Neural cell (in vitro differentiated cells): ENCODE measurements at regions not wholly inside any gene's neighbourhood (a gene's known extent, or its start where the extent isn't known, plus 50 kb on each side); places are given as distances from the start of the nearest gene placed in this dataset.

ENCODE experiments used
- H2AFZ ChIP-seq: fragments of 200-600, 300-800 bp; sonication (generic), shearing (Covaris generic); 2 replicates; pipeline ENCODE4 v1.6.0; 2014; ENCODE audit warnings: low read depth, mild to moderate bottlenecking, antibody characterized with exemption, low read length, moderate library complexity
- H3F3A ChIP-seq: fragments of 200-600 bp; shearing (Covaris generic); 2 replicates; pipeline ENCODE4 v1.6.1; 2016; ENCODE audit warnings: mild to moderate bottlenecking, moderate library complexity, mixed read lengths, antibody characterized with exemption, low read length; ENCODE audit not compliant: insufficient read depth, poor library complexity, severe bottlenecking
- H3K27ac ChIP-seq: fragments of 200-600, 300-800 bp; sonication (generic), shearing (Covaris generic); 2 replicates; pipeline ENCODE4 v1.5.1; 2014; ENCODE audit warnings: mild to moderate bottlenecking, low read length, moderate library complexity
- H3K27me3 ChIP-seq: fragments of 300-800, 200-600 bp; sonication (generic), shearing (Covaris generic); 2 replicates; pipeline ENCODE4 v1.6.0; 2014; ENCODE audit warnings: mild to moderate bottlenecking, low read depth, low read length, moderate library complexity; ENCODE audit not compliant: insufficient read depth
- H3K36me3 ChIP-seq: fragments of 300-800, 200-600 bp; sonication (generic), shearing (Covaris generic); 2 replicates; pipeline ENCODE4 v1.5.1; 2014; ENCODE audit warnings: mild to moderate bottlenecking, antibody characterized with exemption, low read length, moderate library complexity; ENCODE audit not compliant: insufficient read depth
- H3K4me2 ChIP-seq: fragments of 300-800, 200-600 bp; sonication (generic), shearing (Covaris generic); 2 replicates; pipeline ENCODE4 v1.6.0; 2014; ENCODE audit warnings: mild to moderate bottlenecking, low read length
- H3K4me3 ChIP-seq: fragments of 300-800, 200-600 bp; sonication (generic), shearing (Covaris generic); 2 replicates; pipeline ENCODE4 v1.5.1; 2014; ENCODE audit warnings: mild to moderate bottlenecking, low read length, moderate library complexity
- H3K79me2 ChIP-seq: fragments of 200-600 bp; shearing (Covaris generic); replicated peaks from 2 replicates; pipeline ENCODE4 v1.6.0; 2014; ENCODE audit warnings: mild to moderate bottlenecking, low read length, moderate library complexity; ENCODE audit not compliant: insufficient read depth
- H3K9ac ChIP-seq: fragments of 300-800, 200-600 bp; sonication (generic), shearing (Covaris generic); 2 replicates; pipeline ENCODE4 v1.6.1; 2016; ENCODE audit warnings: mild to moderate bottlenecking, low read length, mixed read lengths
- H3K9me2 ChIP-seq: fragments of 200-600 bp; shearing (Covaris generic); 2 replicates; pipeline ENCODE4 v1.6.1; 2016; ENCODE audit warnings: mild to moderate bottlenecking, low read length, mixed read lengths; ENCODE audit not compliant: insufficient read depth
- H3K9me3 ChIP-seq: fragments of 200-600, 300-800 bp; sonication (generic), shearing (Covaris generic); 2 replicates; pipeline ENCODE4 v1.6.1; 2016; ENCODE audit warnings: mild to moderate bottlenecking, mixed run types, low read length, moderate library complexity, mixed read lengths
- H4K20me1 ChIP-seq: fragments of 200-600 bp; shearing (Covaris generic); 2 replicates; pipeline ENCODE4 v1.6.1; 2016; ENCODE audit warnings: mild to moderate bottlenecking, mixed run types; ENCODE audit not compliant: insufficient read depth
- EP300 ChIP-seq: fragments of 450-650 bp; conservative IDR thresholded peaks from 2 replicates; pipeline ENCODE4 v1.6.1; 2014; ENCODE audit warnings: antibody characterized with exemption, mild to moderate bottlenecking, moderate library complexity; ENCODE audit not compliant: poor library complexity, severe bottlenecking
- EZH2 ChIP-seq: fragments of 200-600, 300-800 bp; shearing (Covaris generic), sonication (generic); IDR thresholded peaks from 2 replicates; pipeline ENCODE4 v1.6.1; 2014; ENCODE audit warnings: antibody characterized with exemption, low read length, borderline replicate concordance, mild to moderate bottlenecking; ENCODE audit not compliant: insufficient read depth, poor library complexity, severe bottlenecking
- MXI1 ChIP-seq: fragments of 450-650 bp; conservative IDR thresholded peaks from 2 replicates; pipeline ENCODE4 v1.6.1; 2014; ENCODE audit warnings: antibody characterized with exemption, mild to moderate bottlenecking; ENCODE audit not compliant: poor library complexity, severe bottlenecking
- POLR2AphosphoS5 ChIP-seq: IDR thresholded peaks from 2 replicates; pipeline ENCODE4 v1.6.1; 2012
- RAD21 ChIP-seq: fragments of 450-650 bp; conservative IDR thresholded peaks from 2 replicates; pipeline ENCODE4 v1.6.1; 2014; ENCODE audit warnings: antibody characterized with exemption, mild to moderate bottlenecking, moderate library complexity
- SMC3 ChIP-seq: fragments of 450-650 bp; conservative IDR thresholded peaks from 2 replicates; pipeline ENCODE4 v1.6.1; 2014; ENCODE audit warnings: antibody characterized with exemption, mild to moderate bottlenecking, moderate library complexity; ENCODE audit not compliant: poor library complexity
- TAF1 ChIP-seq: IDR thresholded peaks from 2 replicates; pipeline ENCODE4 v1.6.1; 2012; ENCODE audit warnings: low read depth
- TF ChIP-seq, protein P1 (sequence below): fragments of 450-650 bp; IDR thresholded peaks from 2 replicates; pipeline ENCODE4 v1.5.1; 2014; ENCODE audit warnings: antibody characterized with exemption, mild to moderate bottlenecking, moderate library complexity; ENCODE audit not compliant: poor library complexity, severe bottlenecking
- TF ChIP-seq, protein P2 (sequence below): IDR thresholded peaks from 2 replicates; pipeline ENCODE4 v1.6.1; 2012; ENCODE audit warnings: borderline replicate concordance

DNA sequence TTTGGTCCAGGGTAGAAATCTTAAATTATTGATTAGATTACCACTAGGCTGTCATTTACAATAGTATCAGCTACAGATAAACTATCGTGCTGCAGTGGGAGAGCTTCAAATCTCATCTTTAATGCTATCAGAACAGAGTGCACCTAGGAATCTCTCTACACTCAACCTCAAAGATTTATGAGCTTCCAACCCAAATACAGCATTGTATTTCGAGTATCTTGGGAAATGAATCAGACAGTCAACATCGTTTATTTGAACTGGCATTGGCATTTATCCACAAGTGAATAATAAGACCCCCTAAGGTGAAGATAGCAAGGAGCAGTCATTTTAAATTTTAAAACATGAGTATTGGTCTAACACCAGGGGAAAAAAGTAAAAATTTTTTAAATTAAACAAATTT lies 1203.2 kb downstream of the CDH12 start:
- Histone ChIP-seq H4K20me1 (no peaks in the 10 kb centered on the region), H3K36me3 (no peaks in the 10 kb centered on the region), H3K4me3 (no peak overlapping the region), H3K4me2 (no peak overlapping the region), H3K9ac (no peak overlapping the region), H3K9me2 (no peaks in the 10 kb centered on the region), H2AFZ (no peak overlapping the region), H3K27ac (no peak overlapping the region), H3K9me3 (no peaks in the 10 kb centered on the region), H3K27me3 (no peaks in the 10 kb centered on the region), H3F3A (no peaks in the 10 kb centered on the region), H3K79me2 (no peaks in the 10 kb centered on the region)
- no peak for TF ChIP-seq EP300
- no peak for TF ChIP-seq SMC3
- TF ChIP-seq, protein P1, sequence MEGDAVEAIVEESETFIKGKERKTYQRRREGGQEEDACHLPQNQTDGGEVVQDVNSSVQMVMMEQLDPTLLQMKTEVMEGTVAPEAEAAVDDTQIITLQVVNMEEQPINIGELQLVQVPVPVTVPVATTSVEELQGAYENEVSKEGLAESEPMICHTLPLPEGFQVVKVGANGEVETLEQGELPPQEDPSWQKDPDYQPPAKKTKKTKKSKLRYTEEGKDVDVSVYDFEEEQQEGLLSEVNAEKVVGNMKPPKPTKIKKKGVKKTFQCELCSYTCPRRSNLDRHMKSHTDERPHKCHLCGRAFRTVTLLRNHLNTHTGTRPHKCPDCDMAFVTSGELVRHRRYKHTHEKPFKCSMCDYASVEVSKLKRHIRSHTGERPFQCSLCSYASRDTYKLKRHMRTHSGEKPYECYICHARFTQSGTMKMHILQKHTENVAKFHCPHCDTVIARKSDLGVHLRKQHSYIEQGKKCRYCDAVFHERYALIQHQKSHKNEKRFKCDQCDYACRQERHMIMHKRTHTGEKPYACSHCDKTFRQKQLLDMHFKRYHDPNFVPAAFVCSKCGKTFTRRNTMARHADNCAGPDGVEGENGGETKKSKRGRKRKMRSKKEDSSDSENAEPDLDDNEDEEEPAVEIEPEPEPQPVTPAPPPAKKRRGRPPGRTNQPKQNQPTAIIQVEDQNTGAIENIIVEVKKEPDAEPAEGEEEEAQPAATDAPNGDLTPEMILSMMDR, result no peak
- TF ChIP-seq POLR2AphosphoS5, result no peak
- TF ChIP-seq, protein P2, sequence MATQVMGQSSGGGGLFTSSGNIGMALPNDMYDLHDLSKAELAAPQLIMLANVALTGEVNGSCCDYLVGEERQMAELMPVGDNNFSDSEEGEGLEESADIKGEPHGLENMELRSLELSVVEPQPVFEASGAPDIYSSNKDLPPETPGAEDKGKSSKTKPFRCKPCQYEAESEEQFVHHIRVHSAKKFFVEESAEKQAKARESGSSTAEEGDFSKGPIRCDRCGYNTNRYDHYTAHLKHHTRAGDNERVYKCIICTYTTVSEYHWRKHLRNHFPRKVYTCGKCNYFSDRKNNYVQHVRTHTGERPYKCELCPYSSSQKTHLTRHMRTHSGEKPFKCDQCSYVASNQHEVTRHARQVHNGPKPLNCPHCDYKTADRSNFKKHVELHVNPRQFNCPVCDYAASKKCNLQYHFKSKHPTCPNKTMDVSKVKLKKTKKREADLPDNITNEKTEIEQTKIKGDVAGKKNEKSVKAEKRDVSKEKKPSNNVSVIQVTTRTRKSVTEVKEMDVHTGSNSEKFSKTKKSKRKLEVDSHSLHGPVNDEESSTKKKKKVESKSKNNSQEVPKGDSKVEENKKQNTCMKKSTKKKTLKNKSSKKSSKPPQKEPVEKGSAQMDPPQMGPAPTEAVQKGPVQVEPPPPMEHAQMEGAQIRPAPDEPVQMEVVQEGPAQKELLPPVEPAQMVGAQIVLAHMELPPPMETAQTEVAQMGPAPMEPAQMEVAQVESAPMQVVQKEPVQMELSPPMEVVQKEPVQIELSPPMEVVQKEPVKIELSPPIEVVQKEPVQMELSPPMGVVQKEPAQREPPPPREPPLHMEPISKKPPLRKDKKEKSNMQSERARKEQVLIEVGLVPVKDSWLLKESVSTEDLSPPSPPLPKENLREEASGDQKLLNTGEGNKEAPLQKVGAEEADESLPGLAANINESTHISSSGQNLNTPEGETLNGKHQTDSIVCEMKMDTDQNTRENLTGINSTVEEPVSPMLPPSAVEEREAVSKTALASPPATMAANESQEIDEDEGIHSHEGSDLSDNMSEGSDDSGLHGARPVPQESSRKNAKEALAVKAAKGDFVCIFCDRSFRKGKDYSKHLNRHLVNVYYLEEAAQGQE, result no peak
- no peak for TF ChIP-seq RAD21
- TF ChIP-seq TAF1, result no peak
- TF ChIP-seq EZH2, result no peak
- TF ChIP-seq MXI1, result no peak

DNA sequence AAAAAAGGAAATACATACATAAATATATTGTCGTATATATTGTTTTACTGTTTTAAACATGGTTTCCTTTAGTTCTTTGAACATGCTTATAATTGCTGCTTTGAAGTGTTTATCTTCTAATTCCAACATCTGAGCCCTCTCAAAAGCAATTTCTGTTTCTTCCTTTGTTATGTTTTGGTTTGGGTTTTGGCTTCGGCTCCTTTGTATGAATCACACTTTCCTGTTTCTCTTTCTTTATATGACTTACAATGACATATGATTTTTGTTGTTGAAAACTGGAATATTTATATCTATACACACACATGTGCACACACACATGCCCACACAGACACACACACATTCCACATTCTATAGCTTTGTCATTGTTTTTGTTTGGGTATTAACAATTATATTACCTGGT lies 1206.7 kb downstream of the CDH12 start:
- no peaks in the 10 kb centered on the region for H3K27me3 ChIP-seq
- H3K36me3 ChIP-seq, result no peaks in the 10 kb centered on the region
- H3F3A ChIP-seq, result no peaks in the 10 kb centered on the region
- no peak overlapping the region for H2AFZ ChIP-seq
- no peak overlapping the region for H3K4me3 ChIP-seq
- no peaks in the 10 kb centered on the region for H3K9me2 ChIP-seq
- TF ChIP-seq, protein P1, result no peak
- TF ChIP-seq SMC3 (no peak), MXI1 (no peak)
- H3K27ac ChIP-seq, result no peak overlapping the region
- H3K9me3 ChIP-seq, result no peaks in the 10 kb centered on the region
- no peak overlapping the region for H3K4me2 ChIP-seq
- no peak overlapping the region for H3K9ac ChIP-seq
- H4K20me1 ChIP-seq, result no peaks in the 10 kb centered on the region
- no peaks in the 10 kb centered on the region for H3K79me2 ChIP-seq
